HepG2 (cell line): ENCODE measurements at regions not wholly inside any gene's neighbourhood (a gene's known extent, or its start where the extent isn't known, plus 50 kb on each side); places are given as distances from the start of the nearest gene placed in this dataset.

Experiments used
- ATAC-seq: fragments of 200-7000 bp; cut with Tn5 transposase; 3 replicates; pipeline ENCODE4 v1.9.1; 2020; ENCODE audit warnings: mild to moderate bottlenecking, moderate library complexity
- BruUV-seq: library from RNA; stranded (reverse); fragments of 400-500 nt; replicated peaks from 2 replicates; lab custom pipeline; 2021; lab: Mats Ljungman, UMichigan
- CTCF ChIA-PET: fragments of 300-600 bp; formaldehyde crosslinking; extraction: SDS; loops from one replicate; lab custom pipeline; 2021; ENCODE audit warnings: low total read pairs, inconsistent platforms, low intra/inter-chr PET ratio; lab: Yijun Ruan, JAX
- POLR2A ChIA-PET: fragments of 350-600 bp; sonication (Branson Sonifier 250); formaldehyde crosslinking; loops from one replicate; lab custom pipeline; 2020; ENCODE audit warnings: antibody characterized with exemption, inconsistent platforms; lab: Yijun Ruan, JAX
- DNase-seq: peaks from one replicate; pipeline ENCODE4 v3.0.0-alpha.2; 2015; ENCODE audit warnings: low spot score
- FAIRE-seq: peaks from 3 replicates; lab custom pipeline; 2011; peaks lifted over from hg19 to GRCh38; lab: Jason Lieb, UNC
- H2AFZ ChIP-seq: one replicate; pipeline ENCODE4 v1.6.1; 2011; ENCODE audit warnings: low read length, inconsistent platforms
- H3K27ac ChIP-seq: fragments of 300-600 bp; 3 replicates; pipeline ENCODE4 v1.8.0; 2011; ENCODE audit warnings: mixed run types, mild to moderate bottlenecking, mixed read lengths, low read length, inconsistent platforms; ENCODE audit not compliant: insufficient read depth; ENCODE audit errors: extremely low read length
- H3K27me3 ChIP-seq, 2 experiments: fragments of 200-600 bp in 1 of 2; 2 replicates in 1 of 2; 3 replicates in 1 of 2; pipeline versions ENCODE4 v1.6.0 to v1.8.0; 2011; ENCODE audit warnings: low read length in 2 of 2, mild to moderate bottlenecking in 2 of 2, moderate library complexity in 2 of 2, inconsistent platforms in 1 of 2; ENCODE audit not compliant: insufficient read depth in 2 of 2, control insufficient read depth in 1 of 2
- H3K36me3 ChIP-seq, 2 experiments: fragments of 200-600 bp in 1 of 2; replicated peaks in 1 of 2; 2 replicates in 1 of 2; 3 replicates in 1 of 2; pipeline versions ENCODE4 v1.5.1 to v1.8.0; 2011; ENCODE audit warnings: low read length in 2 of 2, inconsistent platforms in 1 of 2; ENCODE audit not compliant: insufficient read depth in 2 of 2, control insufficient read depth in 1 of 2
- H3K4me1 ChIP-seq: 2 replicates; pipeline ENCODE4 v1.5.1; 2012; ENCODE audit warnings: low read length, inconsistent platforms; ENCODE audit not compliant: insufficient read depth
- H3K4me2 ChIP-seq: 2 replicates; pipeline ENCODE4 v1.6.0; 2011; ENCODE audit warnings: low read depth, low read length, inconsistent platforms
- H3K4me3 ChIP-seq, 3 experiments: fragments of 200-600 bp in 1 of 3; sonication (generic), shearing (Covaris generic) in 1 of 3; replicated peaks in 1 of 3; 2 replicates each; pipeline ENCODE4 v1.5.1; 2011 to 2016; ENCODE audit warnings: low read length in 3 of 3, inconsistent platforms in 2 of 3, low read depth in 2 of 3, mild to moderate bottlenecking in 2 of 3, control low read depth in 1 of 3, mixed read lengths in 1 of 3; ENCODE audit not compliant: insufficient read depth in 1 of 3
- H3K79me2 ChIP-seq: one replicate; pipeline ENCODE4 v1.6.1; 2011; ENCODE audit warnings: low read length, inconsistent platforms; ENCODE audit not compliant: insufficient read depth
- H3K9ac ChIP-seq: 2 replicates; pipeline ENCODE4 v1.6.0; 2011; ENCODE audit warnings: mild to moderate bottlenecking, low read depth, low read length, inconsistent platforms; ENCODE audit not compliant: insufficient read depth
- H3K9me3 ChIP-seq: 2 replicates; pipeline ENCODE4 v1.5.1; 2012; ENCODE audit warnings: mild to moderate bottlenecking, low read length
- H4K20me1 ChIP-seq: 2 replicates; pipeline ENCODE4 v1.6.0; 2011; ENCODE audit warnings: inconsistent platforms, mild to moderate bottlenecking, low read length, moderate library complexity; ENCODE audit not compliant: insufficient read depth
- BCL3 ChIP-seq: sonication (generic); formaldehyde crosslinking; IDR thresholded peaks from 2 replicates; pipeline ENCODE4 v1.5.1; 2020; ENCODE audit warnings: mild to moderate bottlenecking, missing genetic modification reagents, moderate library complexity
- DRAP1 ChIP-seq: IDR thresholded peaks from 2 replicates; pipeline ENCODE4 v1.6.1; 2016; ENCODE audit warnings: missing genetic modification reagents, missing compliant biosample characterization
- FLYWCH1 ChIP-seq: sonication (generic); formaldehyde crosslinking; IDR thresholded peaks from 2 replicates; pipeline ENCODE4 v1.8.1; 2023; ENCODE audit warnings: mild to moderate bottlenecking, missing genetic modification reagents
- FOSL1 ChIP-seq: sonication (generic); formaldehyde crosslinking; IDR thresholded peaks from 2 replicates; pipeline ENCODE4 v1.9.0; 2021; ENCODE audit warnings: missing genetic modification reagents, borderline replicate concordance
- KLF11 ChIP-seq: IDR thresholded peaks from 2 replicates; pipeline ENCODE4 v1.6.1; 2016; ENCODE audit warnings: missing compliant biosample characterization
- MBNL3 ChIP-seq: fragments of 250-450 bp; sonication (Bioruptor Pico); conservative IDR thresholded peaks from 2 replicates; pipeline ENCODE4 v1.8.0; 2022; ENCODE audit warnings: mild to moderate bottlenecking, inconsistent platforms
- MXI1 ChIP-seq: IDR thresholded peaks from 3 replicates; pipeline ENCODE4 v1.6.1; 2012; ENCODE audit warnings: low read depth, low read length, inconsistent platforms, borderline replicate concordance
- NR1H2 ChIP-seq: sonication (generic); formaldehyde crosslinking; IDR thresholded peaks from 2 replicates; pipeline ENCODE4 v1.8.1; 2022; ENCODE audit warnings: low read depth, missing genetic modification reagents, borderline replicate concordance
- SP1 ChIP-seq, 2 experiments: fragments of 450-650 bp in 1 of 2; sonication (generic) in 1 of 2; formaldehyde crosslinking in 1 of 2; IDR thresholded peaks; 2 replicates each; pipeline versions ENCODE4 v1.4.0 to v1.6.1; 2016 to 2020; ENCODE audit warnings: missing genetic modification reagents in 1 of 2
- SP4 ChIP-seq: sonication (generic); formaldehyde crosslinking; IDR thresholded peaks from 2 replicates; pipeline ENCODE4 v1.8.1; 2023; ENCODE audit warnings: mild to moderate bottlenecking, missing genetic modification reagents
- TEAD2 ChIP-seq: sonication (generic); formaldehyde crosslinking; IDR thresholded peaks from 2 replicates; pipeline ENCODE4 v1.9.0; 2021; ENCODE audit warnings: missing genetic modification reagents
- ZNF124 ChIP-seq: sonication (generic); formaldehyde crosslinking; IDR thresholded peaks from 2 replicates; pipeline ENCODE4 v1.4.0; 2020; ENCODE audit warnings: missing genetic modification reagents
- ZNF180 ChIP-seq: sonication (generic); formaldehyde crosslinking; IDR thresholded peaks from 2 replicates; pipeline ENCODE4 v1.4.0; 2020; ENCODE audit warnings: low read depth, missing genetic modification reagents, borderline replicate concordance
- ZNF224 ChIP-seq: sonication (generic); formaldehyde crosslinking; IDR thresholded peaks from 2 replicates; pipeline ENCODE4 v1.5.0; 2020; ENCODE audit warnings: mild to moderate bottlenecking, missing genetic modification reagents
- ZNF276 ChIP-seq: sonication (generic); formaldehyde crosslinking; IDR thresholded peaks from 2 replicates; pipeline ENCODE4 v1.4.0; 2020; ENCODE audit warnings: mild to moderate bottlenecking, low read depth, missing genetic modification reagents
- ZNF44 ChIP-seq: sonication (generic); formaldehyde crosslinking; IDR thresholded peaks from 2 replicates; pipeline ENCODE4 v1.5.1; 2020; ENCODE audit warnings: mild to moderate bottlenecking, missing genetic modification reagents
- ZNF619 ChIP-seq: sonication (generic); formaldehyde crosslinking; IDR thresholded peaks from 2 replicates; pipeline ENCODE4 v1.4.0; 2020; ENCODE audit warnings: mild to moderate bottlenecking, missing genetic modification reagents
- ZNF703 ChIP-seq: sonication (generic); formaldehyde crosslinking; IDR thresholded peaks from 2 replicates; pipeline ENCODE4 v1.5.1; 2020; ENCODE audit warnings: missing genetic modification reagents, mild to moderate bottlenecking, moderate library complexity, borderline replicate concordance
- ZNF782 ChIP-seq: sonication (generic); formaldehyde crosslinking; IDR thresholded peaks from 2 replicates; pipeline ENCODE4 v1.4.0; 2020; ENCODE audit warnings: missing genetic modification reagents, mild to moderate bottlenecking, borderline replicate concordance
- WGBS: methylation state at CpG from one replicate; pipeline ENCODE4 v1.1.6; 2017; ENCODE audit warnings: low lambda C conversion rate; 5-methylcytosine and 5-hydroxymethylcytosine counted together
- in situ Hi-C: cut with HindIII; loops from 2 replicates; pipeline ENCODE4 v1.10.0; 2017; ENCODE audit warnings: low pct_unique_long_range_greater_than_20kb; ENCODE audit not compliant: extremely low pct_ligation_motif_present
- intact Hi-C: fragments of 100-400 bp; cut with micrococcal nuclease; formaldehyde crosslinking; loops from one replicate; pipeline ENCODE4 v1.10.0; 2022; ENCODE audit not compliant: unreplicated experiment

GRCh38 chr5:6228257-6229250, 149.8 kb downstream of the MED10 start:
- Histone ChIP-seq H3K27me3 (no peaks in the 10 kb centered on the region), H3K9me3 (no peaks in the 10 kb centered on the region), H3K4me1 (no peaks in the 10 kb centered on the region), H3K9ac (no peak overlapping the region), H2AFZ (no peak overlapping the region), H3K4me2 (no peak overlapping the region), H3K36me3 (no peaks in the 10 kb centered on the region), H3K79me2 (no peaks in the 10 kb centered on the region), H4K20me1 (no peaks in the 10 kb centered on the region), H3K4me3 (no peak overlapping the region), H3K27ac (no peak overlapping the region)
- DNase-seq (no peak), FAIRE-seq (no peak), ATAC-seq (no peak)
- WGBS, result 34% methylated on average over 21 of the region's 23 CpGs
- intact Hi-C loops (no loop called here), in situ Hi-C loops (no loop called here)
- BruUV-seq, result no TSS peak
- TF ChIP-seq ZNF44 (CRISPR knock-in tag), result no peak
- TF ChIP-seq ZNF124 (CRISPR knock-in tag), result no peak
- no peak for TF ChIP-seq BCL3 (CRISPR knock-in tag)
- no peak for TF ChIP-seq MBNL3 (CRISPR knock-in tag)
- TF ChIP-seq FOSL1, result no peak
- no peak for TF ChIP-seq SP4 (CRISPR knock-in tag)
- TF ChIP-seq FLYWCH1 (CRISPR knock-in tag), result no peak
- TF ChIP-seq ZNF224 (CRISPR knock-in tag), result no peak
- no peak for TF ChIP-seq ZNF703 (CRISPR knock-in tag)
- TF ChIP-seq ZNF276, result no peak
- TF ChIP-seq NR1H2 (CRISPR knock-in tag), result no peak
- TF ChIP-seq KLF11 (CRISPR knock-in tag), result no peak
- TF ChIP-seq MXI1, result no peak
- no peak for TF ChIP-seq ZNF782 (CRISPR knock-in tag)
- TF ChIP-seq TEAD2, result no peak
- TF ChIP-seq ZNF619, result no peak
- TF ChIP-seq ZNF180 (CRISPR knock-in tag), result no peak
- TF ChIP-seq SP1 (IDR thresholded peaks at IDR 0.05), result no peak
- TF ChIP-seq SP1 (CRISPR knock-in tag; IDR thresholded peaks at IDR 0.05), result no peak
- TF ChIP-seq DRAP1 (CRISPR knock-in tag), result no peak
- CTCF ChIA-PET, result no interaction called here
- POLR2A ChIA-PET, result no interaction called here
